B cell (primary cell): ENCODE measurements at regions not wholly inside any gene's neighbourhood (a gene's known extent, or its start where the extent isn't known, plus 50 kb on each side); places are given as distances from the start of the nearest gene placed in this dataset.

Experiments used
- ATAC-seq: fragments of 200-7000 bp; cut with Tn5 transposase; one replicate; pipeline ENCODE4 v1.10.0; 2021; ENCODE audit warnings: low read depth, mild to moderate bottlenecking, moderate number of reproducible peaks, moderate library complexity
- CTCF ChIA-PET: fragments of 350-600 bp; sonication (Branson Sonifier 250); formaldehyde crosslinking; loops from one replicate; lab custom pipeline; 2021; ENCODE audit warnings: antibody characterized with exemption, inconsistent platforms; lab: Charles Lee
- POLR2A ChIA-PET: fragments of 350-600 bp; sonication (Branson Sonifier 250); formaldehyde crosslinking; loops from one replicate; lab custom pipeline; 2021; ENCODE audit warnings: antibody characterized with exemption; lab: Charles Lee
- DNase-seq: peaks from one replicate; pipeline ENCODE4 v3.0.0; 2013
- H2AFZ ChIP-seq: 2 replicates; pipeline ENCODE4 v1.6.1; 2012; ENCODE audit warnings: mild to moderate bottlenecking, low read depth, low read length; ENCODE audit not compliant: insufficient read depth, poor library complexity, severe bottlenecking
- H3K27ac ChIP-seq, 2 donors: 1 replicate in 1 of 2; 2 replicates in 1 of 2; pipeline ENCODE4 v1.5.1; 2012 to 2013; ENCODE audit warnings: low read length in 2 of 2, mild to moderate bottlenecking in 2 of 2, moderate library complexity in 1 of 2
- H3K27me3 ChIP-seq, 4 experiments: fragments of 200-600 bp in 1 of 4; sonication (generic) in 1 of 4; replicated peaks in 1 of 4; 1 replicate in 2 of 4; 2 replicates in 2 of 4; pipeline versions ENCODE4 v1.6.1 to v1.7.0; 2013 to 2016; ENCODE audit warnings: low read length in 3 of 4, mild to moderate bottlenecking in 2 of 4, mixed read lengths in 1 of 4, moderate library complexity in 1 of 4; ENCODE audit not compliant: insufficient read depth in 4 of 4, control insufficient read depth in 3 of 4; ENCODE audit errors: control extremely low read depth in 1 of 4
- H3K36me3 ChIP-seq, 2 experiments: replicated peaks in 1 of 2; 1 replicate in 1 of 2; 2 replicates in 1 of 2; pipeline versions ENCODE4 v1.6.1 to v1.7.1; 2013; ENCODE audit warnings: low read length in 1 of 2; ENCODE audit not compliant: insufficient read depth in 2 of 2, control insufficient read depth in 1 of 2; ENCODE audit errors: control extremely low read depth in 1 of 2, extremely low read depth in 1 of 2
- H3K4me1 ChIP-seq, 2 donors: fragments of 200-600 bp in 1 of 2; sonication (generic) in 1 of 2; 1 replicate in 1 of 2; 2 replicates in 1 of 2; pipeline versions ENCODE4 v1.5.1 to v1.6.1; 2013 to 2017; ENCODE audit warnings: low read length in 2 of 2; ENCODE audit not compliant: control insufficient read depth in 2 of 2, insufficient read depth in 2 of 2
- H3K4me2 ChIP-seq: replicated peaks from 2 replicates; pipeline ENCODE3; 2012; ENCODE audit warnings: mild to moderate bottlenecking, low read depth, low read length; ENCODE audit not compliant: poor library complexity, severe bottlenecking
- H3K4me3 ChIP-seq, 5 experiments: fragments of 200-600 bp in 1 of 5; sonication (generic) in 1 of 5; 1 replicate in 3 of 5; 2 replicates in 2 of 5; pipeline versions ENCODE4 v1.5.1 to v1.7.0; 2011 to 2016; ENCODE audit warnings: low read length in 4 of 5, mild to moderate bottlenecking in 4 of 5, low read depth in 2 of 5, control low read depth in 1 of 5, moderate library complexity in 1 of 5; ENCODE audit not compliant: insufficient read depth in 1 of 5; ENCODE audit errors: control extremely low read depth in 1 of 5, extremely low read depth in 1 of 5
- H3K79me2 ChIP-seq: fragments of 200-600 bp; sonication (generic); one replicate; pipeline ENCODE4 v1.6.0; 2016; ENCODE audit warnings: low read length; ENCODE audit not compliant: control insufficient read depth, insufficient read depth
- H3K9ac ChIP-seq: fragments of 200-600 bp; sonication (generic); 2 replicates; pipeline ENCODE4 v1.6.1; 2017; ENCODE audit warnings: mild to moderate bottlenecking, low read length, moderate library complexity
- H3K9me3 ChIP-seq, 3 donors: one replicate each; pipeline versions ENCODE4 v1.6.1 to v1.7.1; 2013; ENCODE audit warnings: low read length in 2 of 3; ENCODE audit not compliant: control insufficient read depth in 2 of 3, insufficient read depth in 1 of 3; ENCODE audit errors: control extremely low read depth in 1 of 3
- H4K20me1 ChIP-seq: 2 replicates; pipeline ENCODE4 v1.6.0; 2012; ENCODE audit warnings: mild to moderate bottlenecking, low read length; ENCODE audit not compliant: insufficient read depth, control insufficient read depth, poor library complexity, severe bottlenecking
- H3K27ac Mint-ChIP-seq: one replicate; pipeline ENCODE4 v1.8.0; 2021; ENCODE audit warnings: mixed read lengths
- H3K27me3 Mint-ChIP-seq: one replicate; pipeline ENCODE4 v1.8.0; 2021; ENCODE audit warnings: mixed read lengths
- H3K4me1 Mint-ChIP-seq: one replicate; pipeline ENCODE4 v1.8.0; 2021; ENCODE audit warnings: mixed read lengths
- H3K4me3 Mint-ChIP-seq: one replicate; pipeline ENCODE4 v1.8.0; 2021; ENCODE audit warnings: mixed read lengths
- H3K9me3 Mint-ChIP-seq: one replicate; pipeline ENCODE4 v1.8.0; 2022; ENCODE audit warnings: mixed read lengths; ENCODE audit not compliant: insufficient read depth
- CTCF ChIP-seq: fragments of 200-600 bp; IDR thresholded peaks from one replicate; pipeline ENCODE4 v1.8.0; 2022; ENCODE audit warnings: antibody characterized with exemption, mild to moderate bottlenecking
- EZH2 ChIP-seq: IDR thresholded peaks from 2 replicates; pipeline ENCODE4 v1.6.1; 2012; ENCODE audit warnings: borderline replicate concordance, low read depth, mild to moderate bottlenecking, moderate library complexity, low read length; ENCODE audit not compliant: insufficient read depth, poor library complexity, severe bottlenecking
- WGBS: methylation state at CpG from one replicate; pipeline ENCODE4 v1.1.5; 2013; ENCODE audit warnings: missing lambda C conversion rate; ENCODE audit not compliant: insufficient coverage; 5-methylcytosine and 5-hydroxymethylcytosine counted together
- intact Hi-C: fragments of 100-400 bp; cut with micrococcal nuclease; formaldehyde crosslinking; loops from one replicate; pipeline ENCODE4 v1.10.0; 2022

GRCh38 chr12:79993106-79993862, 58.4 kb upstream of the PPP1R12A start:
- CTCF ChIA-PET = no interaction called here
- ATAC-seq = no peak
- Histone ChIP-seq H3K79me2 (no peaks in the 10 kb centered on the region), H4K20me1 (no peaks in the 10 kb centered on the region), H3K27ac (no peak overlapping the region), H3K9ac (no peak overlapping the region), H3K4me1 (peaks cover 2 to 8% of the 10 kb centered on the region in 2 donors), H2AFZ (no peak overlapping the region), H3K36me3 (no peaks in the 10 kb centered on the region), H3K4me3 (no peak overlapping the region), H3K4me2 (no peak overlapping the region), H3K9me3 (peaks cover 0 to 3% (median 0%) of the 10 kb centered on the region in 3 donors), H3K27me3 (no peaks in the 10 kb centered on the region)
- Mint-ChIP-seq H3K4me3 (no peak overlapping the region), H3K27ac (no peak overlapping the region), H3K27me3 (peaks cover 4% of the 10 kb centered on the region), H3K9me3 (no peaks in the 10 kb centered on the region), H3K4me1 (peaks cover 8% of the 10 kb centered on the region)
- POLR2A ChIA-PET = no interaction called here
- intact Hi-C loops = no loop called here
- TF ChIP-seq CTCF = no peak
- TF ChIP-seq EZH2 = no peak
- 96% methylated on average over 41 of the region's 43 CpGs for WGBS
- DNase-seq = no peak

- CTCF ChIA-PET = interaction anchor here (0.6 kb wide), 1 partner anchor 43 kb away, joined by 6 read pairs; no protein-coding TSS in a partner anchor
- Mint-ChIP-seq H3K27me3 (peaks cover 8% of the 10 kb centered on the region), H3K4me3 (no peak overlapping the region), H3K9me3 (no peaks in the 10 kb centered on the region), H3K27ac (no peak overlapping the region), H3K4me1 (no peaks in the 10 kb centered on the region)
- H4K20me1 ChIP-seq = no peaks in the 10 kb centered on the region
- no peak overlapping the region for H3K4me2 ChIP-seq
- 83% methylated on average over 1 of the region's 3 CpGs for WGBS
- no peaks in the 10 kb centered on the region for H3K27me3 ChIP-seq
- TF ChIP-seq CTCF (no peak), EZH2 (no peak)
- DNase-seq (no peak), ATAC-seq (no peak)
- H3K9me3 ChIP-seq = peaks cover 0 to 3% (median 0%) of the 10 kb centered on the region in 3 donors
- no peak overlapping the region for H3K4me3 ChIP-seq
- intact Hi-C loops = no loop called here
- POLR2A ChIA-PET = no interaction called here
- H3K9ac ChIP-seq = no peak overlapping the region
- no peaks in the 10 kb centered on the region for H3K79me2 ChIP-seq
- H3K36me3 ChIP-seq = no peaks in the 10 kb centered on the region
- no peak overlapping the region for H2AFZ ChIP-seq
- no peaks in the 10 kb centered on the region for H3K4me1 ChIP-seq
- H3K27ac ChIP-seq = no peak overlapping the region
Measured at GRCh38 chr12:79991586-79991985, 56.7 kb upstream of the PPP1R12A start.
